ENCODE measurements at regions not wholly inside any gene's neighbourhood (a gene's known extent, or its start where the extent isn't known, plus 50 kb on each side); places are given as distances from the start of the nearest gene placed in this dataset.

GRCh38 chr1:232138044-232138443 lies 491.9 kb downstream of the SIPA1L2 start:
- in situ Hi-C loops (cut with MboI; ENCODE audit: low sequenced_read_pairs) (no loop called here), intact Hi-C loops (cut with micrococcal nuclease) (no loop called here), dilution Hi-C loops (cut with HindIII; ENCODE audit: low sequenced_read_pairs, unreplicated experiment) (no loop called here)
- Histone ChIP-seq H2BK120ac (ENCODE audit: low read depth, low read length) (no peak overlapping the region), H3K79me1 (ENCODE audit: low read depth in 1 of 2, low read length in 2 of 2) (no peaks in the 10 kb centered on the region), H2BK15ac (ENCODE audit: low read depth, low read length) (no peak overlapping the region), H3K9ac (ENCODE audit: low read depth, low read length) (no peak overlapping the region), H3K4me1 (ENCODE audit: control insufficient read depth, insufficient read depth, low read length) (peaks cover 6% of the 10 kb centered on the region), H4K8ac (ENCODE audit: low read depth in 2 of 2, low read length in 2 of 2) (no peak overlapping the region), H3K4me2 (ENCODE audit: low read depth, low read length) (no peak overlapping the region), H3K9me3 (ENCODE audit: control insufficient read depth, insufficient read depth, low read length) (peaks cover 2% of the 10 kb centered on the region), H3K18ac (ENCODE audit: low read depth, low read length) (no peak overlapping the region), H3K4me3 (ENCODE audit: insufficient read depth, low read depth, low read length) (no peak overlapping the region), H3K4ac (ENCODE audit: low read depth, low read length) (peak overlapping the region; percentile 22; the same call in 1 of the 2 replicates), H3K36me3 (ENCODE audit: control insufficient read depth, insufficient read depth, low read length) (no peaks in the 10 kb centered on the region), H3K27me3 (ENCODE audit: control insufficient read depth, insufficient read depth, low read length) (no peaks in the 10 kb centered on the region), H2AFZ (replicated peaks; ENCODE audit: low read length, poor library complexity) (no peak overlapping the region), H4K5ac (ENCODE audit: low read depth, low read length) (no peak overlapping the region), H3K14ac (replicated peaks; ENCODE audit: low read depth, low read length) (no peak overlapping the region; the same call in 1 of the 2 replicates), H3K56ac (ENCODE audit: extremely low read depth, insufficient read depth, low read length) (no peak overlapping the region), H2AK9ac (replicated peaks; ENCODE audit: low read depth, low read length, poor library complexity) (peak overlapping the region; percentile 10), H3K9me1 (ENCODE audit: insufficient read depth, low read length) (0 out of 2 replicates have a peak, but pooled peaks cover 3% of the 10 kb centered on the region), H3K27ac (ENCODE audit: insufficient read depth, low read length) (no peak overlapping the region), H2BK5ac (ENCODE audit: low read depth, low read length, poor library complexity, severe bottlenecking) (no peak overlapping the region), H3K23ac (ENCODE audit: low read depth, low read length) (no peak overlapping the region), H2AK5ac (ENCODE audit: low read depth, low read length) (no peak overlapping the region), H4K20me1 (ENCODE audit: insufficient read depth, low read length) (no peaks in the 10 kb centered on the region), H4K91ac (ENCODE audit: insufficient read depth, low read depth, low read length) (no peak overlapping the region; the same call in 1 of the 2 replicates), H2BK20ac (ENCODE audit: low read depth, low read length) (no peak overlapping the region)
- no peak for TF ChIP-seq POLR2A (IDR thresholded peaks at IDR 0.05; ENCODE audit: low read depth, low read length)
- TF ChIP-seq, protein P1, sequence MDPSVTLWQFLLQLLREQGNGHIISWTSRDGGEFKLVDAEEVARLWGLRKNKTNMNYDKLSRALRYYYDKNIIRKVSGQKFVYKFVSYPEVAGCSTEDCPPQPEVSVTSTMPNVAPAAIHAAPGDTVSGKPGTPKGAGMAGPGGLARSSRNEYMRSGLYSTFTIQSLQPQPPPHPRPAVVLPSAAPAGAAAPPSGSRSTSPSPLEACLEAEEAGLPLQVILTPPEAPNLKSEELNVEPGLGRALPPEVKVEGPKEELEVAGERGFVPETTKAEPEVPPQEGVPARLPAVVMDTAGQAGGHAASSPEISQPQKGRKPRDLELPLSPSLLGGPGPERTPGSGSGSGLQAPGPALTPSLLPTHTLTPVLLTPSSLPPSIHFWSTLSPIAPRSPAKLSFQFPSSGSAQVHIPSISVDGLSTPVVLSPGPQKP (IDR thresholded peaks at IDR 0.05; ENCODE audit: borderline replicate concordance, low read depth, low read length) = no peak
- TF ChIP-seq RAD21 (IDR thresholded peaks at IDR 0.05; ENCODE audit: low read length) = no peak
- TF ChIP-seq CEBPB (IDR thresholded peaks at IDR 0.05; ENCODE audit: low read depth, low read length) = no peak
- no peak for TF ChIP-seq RFX5 (IDR thresholded peaks at IDR 0.05; ENCODE audit: low read depth, low read length)
- TF ChIP-seq USF2 (IDR thresholded peaks at IDR 0.05; ENCODE audit: low read depth, low read length) = no peak
- TF ChIP-seq CHD1 (IDR thresholded peaks at IDR 0.05; ENCODE audit: low read depth, low read length) = no peak
- no peak for TF ChIP-seq BHLHE40 (IDR thresholded peaks at IDR 0.05; ENCODE audit: low read depth, low read length)
- no peak for ATAC-seq (ENCODE audit: low read depth)
- ChIA-PET CTCF (no interaction called here), POLR2A (ENCODE audit: unreplicated experiment) (no interaction called here)
- 100% methylated on average over 1 of the region's 7 CpGs; no CpG with 5 or more reads in 1 of the 2 experiments for whole genome bisulfite sequencing, 2 experiments (ENCODE audit: extremely low coverage in 2 of 2, insufficient read length in 1 of 2)
- DNase-seq = no peak
- BruUV-seq (replicated peaks) = no TSS peak

All from IMR-90 (cell line).